OCI-LY7 (cell line): ENCODE measurements at regions not wholly inside any gene's neighbourhood (a gene's known extent, or its start where the extent isn't known, plus 50 kb on each side); places are given as distances from the start of the nearest gene placed in this dataset.

ENCODE experiments used
- BruUV-seq: library from RNA; stranded (reverse); fragments of 400-500 nt; replicated peaks from 2 replicates; lab custom pipeline; 2021; lab: Mats Ljungman, UMichigan
- CTCF ChIA-PET: fragments of 300-600 bp; sonication (Branson Sonifier 250); formaldehyde crosslinking; loops from one replicate; lab custom pipeline; 2022; ENCODE audit warnings: antibody characterized with exemption; ENCODE audit not compliant: unreplicated experiment; lab: Charles Lee
- POLR2A ChIA-PET: fragments of 300-600 bp; sonication (Branson Sonifier 250); formaldehyde crosslinking; loops from one replicate; lab custom pipeline; 2022; ENCODE audit warnings: antibody characterized with exemption; lab: Charles Lee
- DNase-seq: peaks from one replicate; pipeline ENCODE4 v3.0.0-alpha.2; 2015; ENCODE audit warnings: low spot score
- H2AFZ ChIP-seq: fragments of 200-600 bp; sonication (generic), shearing (Covaris generic); 2 replicates; pipeline ENCODE4 v1.6.1; 2014; ENCODE audit warnings: mild to moderate bottlenecking, antibody characterized with exemption, low read length, moderate library complexity
- H3K27ac ChIP-seq: fragments of 200-600 bp; sonication (generic); 2 replicates; pipeline ENCODE4 v1.5.1; 2014; ENCODE audit warnings: mixed run types, low read depth, mild to moderate bottlenecking, moderate library complexity, low read length, inconsistent platforms; ENCODE audit not compliant: poor library complexity, severe bottlenecking
- H3K36me3 ChIP-seq: fragments of 200-600 bp; sonication (generic); 2 replicates; pipeline ENCODE4 v1.6.1; 2014; ENCODE audit warnings: mild to moderate bottlenecking, antibody characterized with exemption, low read length, moderate library complexity, mixed read lengths; ENCODE audit not compliant: insufficient read depth
- H3K4me1 ChIP-seq: fragments of 200-600 bp; sonication (generic); 2 replicates; pipeline ENCODE4 v1.5.1; 2014; ENCODE audit warnings: mild to moderate bottlenecking, low read length; ENCODE audit not compliant: insufficient read depth, poor library complexity, severe bottlenecking
- H3K4me2 ChIP-seq: fragments of 200-600 bp; sonication (generic); 2 replicates; pipeline ENCODE4 v1.6.1; 2014; ENCODE audit warnings: mild to moderate bottlenecking, low read length
- H3K4me3 ChIP-seq: fragments of 200-600 bp; sonication (generic); 2 replicates; pipeline ENCODE4 v1.5.1; 2014; ENCODE audit warnings: mild to moderate bottlenecking, low read depth, low read length; ENCODE audit not compliant: poor library complexity, severe bottlenecking
- H3K79me2 ChIP-seq: fragments of 200-600 bp; sonication (generic); 2 replicates; pipeline ENCODE4 v1.6.1; 2016; ENCODE audit warnings: low read depth, mild to moderate bottlenecking, low read length, moderate library complexity, mixed read lengths; ENCODE audit not compliant: insufficient read depth
- H3K9me2 ChIP-seq: fragments of 200-600 bp; sonication (generic); 2 replicates; pipeline ENCODE4 v1.6.1; 2016; ENCODE audit warnings: mild to moderate bottlenecking, low read length, mixed read lengths; ENCODE audit not compliant: insufficient read depth
- H3K9me3 ChIP-seq: fragments of 200-600 bp; sonication (generic); 2 replicates; pipeline ENCODE4 v1.6.1; 2014; ENCODE audit warnings: mild to moderate bottlenecking, mixed run types, low read length, mixed read lengths
- H4K20me1 ChIP-seq: fragments of 200-600 bp; sonication (generic); 2 replicates; pipeline ENCODE4 v1.6.1; 2014; ENCODE audit warnings: mild to moderate bottlenecking, antibody characterized with exemption, low read length, moderate library complexity, mixed read lengths; ENCODE audit not compliant: insufficient read depth
- CTCF ChIP-seq: fragments of 200-600 bp; sonication (generic); conservative IDR thresholded peaks from 2 replicates; pipeline ENCODE4 v1.5.1; 2014; ENCODE audit warnings: mild to moderate bottlenecking, antibody characterized with exemption, low read length, moderate library complexity, mixed read lengths
- EZH2phosphoT487 ChIP-seq: fragments of 200-600 bp; sonication (generic); IDR thresholded peaks from 2 replicates; pipeline ENCODE4 v1.6.1; 2018; ENCODE audit warnings: low read depth, borderline replicate concordance, mild to moderate bottlenecking, mixed run types, antibody characterized with exemption, low read length, moderate library complexity, mixed read lengths
- intact Hi-C: fragments of 100-400 bp; cut with micrococcal nuclease; formaldehyde crosslinking; loops from one replicate; pipeline ENCODE4 v1.10.0; 2022; ENCODE audit not compliant: unreplicated experiment

- Histone ChIP-seq H3K79me2 (no peaks in the 10 kb centered on the region), H4K20me1 (no peaks in the 10 kb centered on the region), H3K9me2 (no peaks in the 10 kb centered on the region), H2AFZ (no peak overlapping the region), H3K4me2 (no peak overlapping the region), H3K36me3 (no peaks in the 10 kb centered on the region; the same call in 1 of the 2 replicates), H3K4me1 (peaks cover 9% of the 10 kb centered on the region), H3K4me3 (no peak overlapping the region), H3K9me3 (no peaks in the 10 kb centered on the region), H3K27ac (no peak overlapping the region)
- BruUV-seq, result no TSS peak
- no peak for DNase-seq
- CTCF ChIA-PET, result interaction anchor here (1.2 kb wide), 1 partner anchor 10 kb away, joined by 3 read pairs; no protein-coding TSS in a partner anchor
- TF ChIP-seq EZH2phosphoT487, result no peak
- no peak for TF ChIP-seq CTCF
- intact Hi-C loops, result no loop called here
- POLR2A ChIA-PET, result interaction anchor here (0.7 to 2.1 kb wide), 3 partner anchors 10 to 64 kb away, joined by 3 to 7 read pairs (median 4); no protein-coding TSS in a partner anchor
Measured at GRCh38 chr2:8224347-8225190, 457.3 kb upstream of the ID2 start.

GRCh38 chr2:8225266-8225665 lies 456.6 kb upstream of the ID2 start:
- no peak overlapping the region for H3K27ac ChIP-seq
- TF ChIP-seq CTCF, result no peak
- no peak for TF ChIP-seq EZH2phosphoT487
- H3K79me2 ChIP-seq, result no peaks in the 10 kb centered on the region
- H3K36me3 ChIP-seq, result no peaks in the 10 kb centered on the region; the same call in 1 of the 2 replicates
- no peaks in the 10 kb centered on the region for H4K20me1 ChIP-seq
- no peaks in the 10 kb centered on the region for H3K9me3 ChIP-seq
- no peaks in the 10 kb centered on the region for H3K9me2 ChIP-seq
- ChIA-PET CTCF (no interaction called here), POLR2A (interaction anchor here (2.1 kb wide), 1 partner anchor 9 kb away, joined by 7 read pairs; no protein-coding TSS in a partner anchor)
- H3K4me3 ChIP-seq, result no peak overlapping the region
- no TSS peak for BruUV-seq
- no peak for DNase-seq
- intact Hi-C loops, result no loop called here
- no peak overlapping the region for H2AFZ ChIP-seq
- no peak overlapping the region for H3K4me2 ChIP-seq
- peaks cover 16% of the 10 kb centered on the region for H3K4me1 ChIP-seq

- intact Hi-C loops, result no loop called here
- TF ChIP-seq EZH2phosphoT487 (no peak), CTCF (no peak)
- ChIA-PET CTCF (no interaction called here), POLR2A (no interaction called here)
- H3K36me3 ChIP-seq, result no peaks in the 10 kb centered on the region; the same call in 1 of the 2 replicates
- no peak overlapping the region for H3K4me2 ChIP-seq
- no peak overlapping the region for H3K4me3 ChIP-seq
- no TSS peak for BruUV-seq
- no peaks in the 10 kb centered on the region for H4K20me1 ChIP-seq
- no peak for DNase-seq
- peaks cover 21% of the 10 kb centered on the region for H3K4me1 ChIP-seq
- H2AFZ ChIP-seq, result no peak overlapping the region
- H3K79me2 ChIP-seq, result no peaks in the 10 kb centered on the region
- H3K9me3 ChIP-seq, result no peaks in the 10 kb centered on the region
- no peak overlapping the region for H3K27ac ChIP-seq
- no peaks in the 10 kb centered on the region for H3K9me2 ChIP-seq
Measured at GRCh38 chr2:8225798-8226197, 456.1 kb upstream of the ID2 start.
